ES-I3 (cell line): ENCODE measurements at regions not wholly inside any gene's neighbourhood (a gene's known extent, or its start where the extent isn't known, plus 50 kb on each side); places are given as distances from the start of the nearest gene placed in this dataset.
A peak's percentile ranks its signal among the peaks of the same experiment; 100 is the strongest.

Experiments used
- H3K36me3 ChIP-seq: 2 replicates; pipeline ENCODE4 v1.6.1; 2013; ENCODE audit warnings: mild to moderate bottlenecking, low read length, control low read depth, moderate library complexity; ENCODE audit not compliant: insufficient read depth
- H3K4me1 ChIP-seq: 2 replicates; pipeline ENCODE4 v1.6.1; 2013; ENCODE audit warnings: mild to moderate bottlenecking, control low read depth, low read length; ENCODE audit not compliant: insufficient read depth
- H3K9ac ChIP-seq: 2 replicates; pipeline ENCODE4 v1.6.1; 2013; ENCODE audit warnings: low read depth, mild to moderate bottlenecking, low read length, moderate library complexity
- H3K9me3 ChIP-seq: 2 replicates; pipeline ENCODE4 v1.6.1; 2013; ENCODE audit warnings: mild to moderate bottlenecking, low read length, moderate library complexity; ENCODE audit not compliant: control insufficient read depth, insufficient read depth

DNA sequence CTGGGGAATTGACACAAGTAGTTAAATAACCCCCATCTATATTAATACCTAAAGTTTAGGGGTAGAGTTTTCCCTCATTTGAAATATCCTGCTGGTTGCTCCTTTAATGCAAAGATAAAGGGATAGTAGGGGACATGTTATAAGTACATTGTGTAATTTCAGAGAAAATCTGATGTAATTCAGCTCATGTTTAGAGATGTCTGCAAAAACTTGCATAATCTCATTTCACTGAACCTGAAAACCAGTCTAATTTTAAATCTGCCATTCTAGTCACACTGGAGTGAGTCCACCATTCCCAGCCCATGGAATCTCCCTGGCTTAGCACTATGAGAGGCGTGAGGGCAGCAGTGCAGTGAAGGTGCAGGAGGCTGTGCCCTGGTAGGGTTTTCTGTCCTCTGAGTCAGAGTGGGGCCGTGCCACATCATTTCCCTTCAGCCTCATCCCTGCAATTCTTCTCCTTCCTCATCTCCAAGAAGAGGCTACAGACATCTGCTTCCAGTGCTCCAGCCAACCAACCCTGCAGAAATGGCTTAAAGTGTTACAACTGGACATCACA is 246.3 kb upstream of the UMPS start:
- H3K9ac ChIP-seq, result no peak overlapping the region
- H3K36me3 ChIP-seq, result no peaks in the 10 kb centered on the region
- no peaks in the 10 kb centered on the region for H3K4me1 ChIP-seq
- no peaks in the 10 kb centered on the region for H3K9me3 ChIP-seq

DNA sequence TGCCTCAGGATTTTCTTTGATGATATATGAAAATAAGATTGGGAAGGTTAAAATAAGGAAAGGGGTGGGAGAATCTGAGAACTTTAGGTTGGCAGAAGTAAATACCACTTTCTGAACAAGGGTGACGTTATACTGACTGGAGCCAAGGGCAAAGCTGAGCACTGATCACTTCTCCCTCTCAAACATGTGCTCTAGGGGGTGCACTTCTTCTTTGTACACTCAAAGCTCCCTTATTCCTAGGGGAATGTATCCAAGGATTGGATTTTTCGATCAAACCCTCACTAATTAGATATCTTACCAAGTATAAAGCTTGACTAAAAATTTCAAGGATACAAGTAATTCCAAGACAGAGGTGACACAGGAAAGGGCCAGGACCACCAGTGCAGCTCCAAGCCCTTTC is 243.9 kb upstream of the UMPS start:
- no peaks in the 10 kb centered on the region for H3K36me3 ChIP-seq
- H3K9ac ChIP-seq, result no peak overlapping the region
- no peaks in the 10 kb centered on the region for H3K4me1 ChIP-seq
- H3K9me3 ChIP-seq, result no peaks in the 10 kb centered on the region

DNA sequence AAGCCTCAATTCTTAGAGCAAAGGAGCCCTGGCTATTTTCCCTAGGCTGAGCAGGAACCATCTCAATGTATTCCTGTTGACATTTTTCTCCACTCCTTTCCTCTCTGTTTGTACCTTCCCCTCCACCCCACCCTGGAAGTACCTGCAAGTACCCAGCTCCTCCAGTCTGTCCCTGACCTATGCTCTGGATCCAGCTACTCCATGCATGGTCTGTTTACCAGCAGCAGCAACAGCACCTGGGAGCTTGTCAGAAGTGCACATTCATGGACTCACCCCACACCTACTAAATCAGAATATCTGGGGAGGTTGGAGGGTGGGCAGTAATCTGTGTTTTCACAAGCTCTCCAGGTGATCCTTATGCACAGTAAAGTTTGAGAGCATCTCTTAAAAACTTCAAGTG is 240.7 kb upstream of the UMPS start:
- Histone ChIP-seq H3K9me3 (no peaks in the 10 kb centered on the region), H3K9ac (no peak overlapping the region), H3K36me3 (no peaks in the 10 kb centered on the region), H3K4me1 (peaks cover 4% of the 10 kb centered on the region; the same call in 1 of the 2 replicates)

DNA sequence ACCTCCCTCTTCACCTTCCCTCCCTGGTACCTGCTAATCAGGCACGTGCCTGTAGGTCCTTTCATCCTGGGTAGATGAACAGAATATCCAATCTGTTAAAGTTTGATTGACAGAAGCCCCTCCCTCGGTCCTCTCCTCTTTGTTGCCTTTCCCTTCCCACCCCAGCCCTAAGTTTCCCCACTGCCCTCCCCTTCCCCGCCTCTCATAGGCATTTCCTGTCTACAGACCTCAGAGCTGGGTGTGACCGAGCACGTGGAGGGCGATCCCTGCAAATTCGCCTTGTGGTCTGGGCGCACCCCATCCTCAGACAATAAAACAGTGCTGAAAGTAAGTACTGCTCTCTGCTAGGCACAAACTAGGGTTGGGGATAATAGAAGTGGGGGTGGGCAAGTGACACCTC is 239.2 kb upstream of the UMPS start:
- no peak overlapping the region for H3K9ac ChIP-seq
- peaks cover 4% of the 10 kb centered on the region; the same call in 1 of the 2 replicates for H3K4me1 ChIP-seq
- H3K9me3 ChIP-seq, result no peaks in the 10 kb centered on the region
- H3K36me3 ChIP-seq, result no peaks in the 10 kb centered on the region

DNA sequence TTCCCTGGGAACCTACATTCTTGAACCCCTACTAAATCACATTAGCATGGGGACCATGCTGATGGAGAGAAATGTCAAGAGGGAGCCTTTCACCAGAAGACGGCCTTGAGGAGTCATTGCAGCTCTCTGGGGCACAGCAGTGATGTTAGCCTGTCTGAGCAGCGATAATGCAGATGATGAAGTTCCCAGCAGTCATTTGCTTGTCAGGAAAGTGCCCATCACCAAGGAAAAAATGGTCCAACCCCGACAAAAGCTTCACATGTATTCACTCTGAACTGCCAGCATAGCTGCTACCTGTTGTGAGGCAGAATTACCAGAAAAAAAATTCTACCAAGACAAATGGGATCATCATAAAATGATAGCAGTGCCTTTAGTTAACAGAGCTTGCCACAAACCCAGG is 238.4 kb upstream of the UMPS start:
- Histone ChIP-seq H3K4me1 (peaks cover 4% of the 10 kb centered on the region; the same call in 1 of the 2 replicates), H3K9me3 (no peaks in the 10 kb centered on the region), H3K36me3 (no peaks in the 10 kb centered on the region), H3K9ac (no peak overlapping the region)

DNA sequence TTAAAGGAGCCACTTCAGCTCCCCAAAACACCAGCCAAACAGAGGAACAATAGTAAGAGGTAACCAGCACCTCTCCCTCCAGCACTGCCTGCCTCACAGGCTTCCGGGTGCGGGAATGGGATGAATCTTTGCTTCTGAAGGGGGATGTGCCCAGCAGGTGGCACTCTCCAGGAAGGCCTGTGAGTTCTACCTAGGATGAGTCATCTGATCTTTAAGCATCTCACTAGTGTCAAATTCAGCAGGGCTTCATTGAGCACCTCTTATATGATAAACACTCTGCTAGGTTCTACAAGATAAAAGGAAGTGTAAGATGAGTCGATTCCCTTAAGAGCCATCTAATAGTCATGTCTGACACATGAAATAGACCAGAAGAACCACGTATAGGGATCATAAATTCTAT is 237.4 kb upstream of the UMPS start:
- Histone ChIP-seq H3K36me3 (no peaks in the 10 kb centered on the region), H3K9me3 (no peaks in the 10 kb centered on the region), H3K4me1 (peaks cover 4% of the 10 kb centered on the region; the same call in 1 of the 2 replicates), H3K9ac (no peak overlapping the region)

DNA sequence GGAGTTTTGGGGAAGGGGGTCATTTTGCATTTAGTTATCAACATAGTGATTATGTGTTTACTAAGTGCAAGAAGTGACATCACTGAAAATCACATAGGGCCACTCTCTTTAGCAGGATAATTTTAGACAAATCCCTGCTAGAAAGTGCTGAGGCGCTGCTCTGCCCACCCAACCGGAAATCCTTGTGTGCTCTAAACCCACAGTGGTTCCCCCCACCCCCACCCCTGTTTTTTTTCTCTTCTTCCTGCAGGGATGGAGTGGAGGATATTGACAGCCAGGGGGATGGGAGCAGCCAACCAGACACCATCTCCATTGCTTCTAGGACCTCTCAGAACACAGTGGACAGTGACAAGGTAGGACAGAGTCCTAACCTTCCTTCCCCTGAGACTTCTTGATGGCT is 234.2 kb upstream of the UMPS start:
- H3K36me3 ChIP-seq, result no peaks in the 10 kb centered on the region
- H3K9me3 ChIP-seq, result no peaks in the 10 kb centered on the region
- H3K4me1 ChIP-seq, result peaks cover 4% of the 10 kb centered on the region; the same call in 1 of the 2 replicates

DNA sequence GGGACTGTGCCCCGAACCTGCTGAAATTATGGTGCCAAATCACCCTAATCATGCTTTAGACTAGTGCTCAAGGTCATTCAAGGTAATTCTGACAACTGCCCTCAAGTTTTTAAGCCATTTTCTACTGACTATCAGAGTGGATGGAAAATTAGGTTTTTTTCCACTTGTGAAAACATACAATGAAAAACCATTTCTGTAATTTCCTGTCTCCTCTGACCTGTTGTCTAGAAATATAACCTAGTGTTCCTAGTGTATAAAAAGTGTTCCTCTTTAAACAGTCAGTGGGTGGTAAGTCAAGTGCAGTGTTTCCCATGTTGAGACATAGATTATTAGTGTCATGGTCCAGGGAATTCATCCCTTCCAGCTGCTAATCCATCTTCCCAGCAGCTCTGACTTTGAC is 232.8 kb upstream of the UMPS start:
- Histone ChIP-seq H3K9ac (no peak overlapping the region), H3K36me3 (no peaks in the 10 kb centered on the region), H3K9me3 (no peaks in the 10 kb centered on the region), H3K4me1 (peaks cover 4% of the 10 kb centered on the region; the same call in 1 of the 2 replicates)

More for the DNA sequence above, 234.2 kb upstream of the UMPS start:
- no peak overlapping the region for H3K9ac ChIP-seq

DNA sequence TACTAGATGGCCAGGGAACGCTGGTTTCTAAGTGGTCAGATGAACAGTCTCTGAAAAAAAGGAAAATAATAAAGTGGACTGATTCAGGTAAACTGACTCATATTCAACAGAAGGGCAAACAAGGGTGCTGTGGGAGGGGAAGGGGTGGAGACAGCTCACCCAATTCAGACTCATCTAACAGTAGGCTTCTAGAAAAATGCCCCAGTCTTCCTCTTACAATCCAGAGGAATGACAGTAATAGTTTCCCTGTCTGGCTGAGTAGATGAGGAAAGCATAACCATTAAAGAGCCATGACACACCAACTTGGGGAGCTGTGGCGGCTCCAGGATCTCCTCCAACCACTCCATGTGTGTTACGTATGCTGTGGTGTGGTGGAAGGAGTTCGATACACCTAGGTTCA is 231.4 kb upstream of the UMPS start:
- no peak overlapping the region for H3K9ac ChIP-seq
- no peaks in the 10 kb centered on the region for H3K9me3 ChIP-seq
- no peaks in the 10 kb centered on the region for H3K4me1 ChIP-seq
- no peaks in the 10 kb centered on the region for H3K36me3 ChIP-seq

DNA sequence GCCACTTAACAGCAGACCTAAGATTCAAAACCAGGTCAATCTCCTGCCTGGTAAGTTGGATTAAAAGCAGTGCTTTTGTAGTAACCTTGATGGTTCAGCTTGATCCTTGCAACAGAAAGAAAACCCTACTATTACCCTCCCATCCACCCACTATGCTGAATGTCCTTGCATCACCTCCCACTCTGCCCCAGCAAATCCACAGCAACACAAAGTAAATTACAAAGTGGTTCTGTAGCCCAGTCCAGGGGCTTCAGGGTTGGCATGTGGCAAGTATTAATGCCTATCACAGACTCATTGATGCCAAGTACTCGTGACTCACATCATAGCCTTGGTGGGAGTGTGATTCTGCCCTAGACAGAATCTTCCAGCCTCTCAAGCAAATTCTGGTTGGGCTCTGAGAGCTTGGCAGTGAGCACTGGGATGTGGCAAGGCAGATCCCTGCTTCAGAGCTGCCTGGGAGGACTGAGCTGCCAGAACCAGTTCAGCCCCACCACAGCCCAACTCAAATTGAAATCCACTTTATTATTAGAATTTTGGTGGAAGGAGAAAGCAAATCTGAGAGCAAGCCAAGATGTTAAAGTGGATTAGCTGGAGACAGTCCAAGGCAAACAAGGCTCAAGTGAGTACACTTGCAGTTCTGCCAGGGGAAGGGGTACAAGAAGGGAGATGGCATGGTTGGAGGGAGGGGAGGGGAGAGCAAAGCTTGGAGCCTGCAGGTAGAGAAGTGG is 225.8 kb upstream of the UMPS start:
- H3K36me3 ChIP-seq, result no peaks in the 10 kb centered on the region
- no peak overlapping the region for H3K9ac ChIP-seq
- H3K4me1 ChIP-seq, result no peaks in the 10 kb centered on the region
- H3K9me3 ChIP-seq, result no peaks in the 10 kb centered on the region

DNA sequence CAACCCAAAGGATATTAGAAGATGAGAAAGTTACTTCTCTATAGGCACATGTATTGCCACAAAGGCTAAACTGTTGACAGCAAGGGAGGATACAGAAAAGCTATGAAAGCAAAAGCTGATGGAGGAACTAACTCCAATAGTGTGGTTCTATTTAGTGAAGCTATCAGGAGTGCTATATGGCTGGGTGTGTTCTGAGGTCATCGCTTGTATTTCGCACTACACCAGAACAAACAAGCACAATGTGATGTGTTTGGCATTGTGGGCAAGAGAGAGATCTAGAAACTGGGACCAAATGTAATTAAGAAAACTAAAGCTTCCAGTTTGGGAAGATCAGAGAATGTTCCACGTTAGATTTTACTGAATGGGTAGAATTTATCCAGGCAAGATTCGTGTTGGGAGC is 220.4 kb upstream of the UMPS start:
- Histone ChIP-seq H3K9me3 (no peaks in the 10 kb centered on the region), H3K4me1 (peaks cover 10% of the 10 kb centered on the region), H3K36me3 (no peaks in the 10 kb centered on the region), H3K9ac (no peak overlapping the region)

DNA sequence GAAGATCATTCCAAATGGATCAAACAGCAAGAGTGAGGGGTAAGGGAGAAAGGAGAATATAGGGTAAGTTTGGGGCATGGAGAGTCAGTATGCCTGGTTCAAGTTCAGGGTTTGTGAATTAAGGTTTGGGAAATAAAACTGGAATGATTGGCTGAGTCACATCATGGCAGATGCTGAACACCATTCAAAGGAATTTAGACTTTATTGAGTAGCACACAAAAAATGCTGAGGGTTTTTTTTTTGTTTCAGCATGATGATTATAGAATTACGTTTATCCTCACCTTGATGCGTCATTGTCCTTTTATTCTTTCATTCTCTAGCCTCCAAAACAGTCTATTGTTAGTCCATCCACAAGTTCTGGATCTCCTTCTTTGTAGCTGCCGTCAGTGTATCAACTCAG is 220.0 kb upstream of the UMPS start:
- no peak overlapping the region for H3K9ac ChIP-seq
- peaks cover 10% of the 10 kb centered on the region for H3K4me1 ChIP-seq
- H3K36me3 ChIP-seq, result no peaks in the 10 kb centered on the region
- H3K9me3 ChIP-seq, result no peaks in the 10 kb centered on the region

DNA sequence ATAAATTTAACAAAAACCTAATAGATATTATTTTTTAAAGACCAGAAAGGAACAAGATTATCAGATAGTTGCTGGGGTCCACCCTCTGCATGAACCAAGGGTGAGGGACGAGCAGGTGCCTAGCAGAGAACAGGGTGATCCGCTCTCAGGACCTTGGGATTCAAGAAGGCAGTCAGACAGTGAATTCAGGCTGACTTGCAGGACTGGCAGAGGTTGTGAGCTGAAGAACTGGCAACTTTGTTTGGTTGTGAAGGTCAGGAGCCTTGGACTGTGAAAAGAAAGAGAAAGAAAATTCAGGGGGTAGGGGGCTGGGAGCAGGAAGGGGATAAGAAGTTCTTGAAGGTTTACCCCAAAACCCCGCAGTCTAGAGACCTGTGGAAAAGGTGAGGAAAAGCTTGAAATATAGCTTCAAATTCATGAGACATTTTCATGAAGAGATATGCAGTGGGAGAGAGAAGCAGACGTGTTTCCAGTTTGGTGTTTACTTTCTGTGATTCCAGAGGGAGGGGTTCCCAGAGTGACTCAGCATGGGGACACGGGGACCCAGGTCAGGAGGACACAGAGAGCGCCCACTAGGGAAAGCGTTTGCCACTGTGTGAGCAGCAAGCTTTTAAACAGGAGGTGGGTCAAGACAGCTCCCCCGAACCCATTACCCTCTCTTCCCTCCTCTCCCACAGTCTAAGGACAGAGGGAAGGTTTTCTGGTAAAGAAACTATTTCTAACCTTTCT is 217.2 kb upstream of the UMPS start:
- Histone ChIP-seq H3K9ac (peak overlapping the region; percentile 16; the same call in 1 of the 2 replicates), H3K9me3 (no peaks in the 10 kb centered on the region), H3K4me1 (peaks cover 10% of the 10 kb centered on the region), H3K36me3 (no peaks in the 10 kb centered on the region)

DNA sequence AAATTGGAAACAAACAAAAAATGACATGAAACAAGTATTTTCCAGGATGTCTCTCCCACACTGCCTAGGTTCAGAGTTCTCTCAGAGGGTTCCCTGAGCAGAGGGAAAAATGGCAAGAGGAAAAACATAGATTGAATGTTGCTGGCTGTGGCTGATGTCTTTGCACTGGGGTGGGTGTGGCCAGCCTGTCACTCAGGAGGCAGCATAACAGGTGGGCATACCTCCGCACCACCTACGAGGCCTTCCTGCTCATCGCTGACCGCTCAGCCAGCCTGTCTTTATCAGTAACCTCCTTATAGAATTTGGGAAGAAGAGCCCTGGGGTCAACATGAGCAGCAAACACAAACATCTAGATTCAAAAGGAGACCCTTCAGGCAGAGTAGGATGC is 216.6 kb upstream of the UMPS start:
- Histone ChIP-seq H3K4me1 (peaks cover 10% of the 10 kb centered on the region), H3K9me3 (no peaks in the 10 kb centered on the region), H3K36me3 (no peaks in the 10 kb centered on the region), H3K9ac (peak overlapping the region; percentile 16; the same call in 1 of the 2 replicates)

DNA sequence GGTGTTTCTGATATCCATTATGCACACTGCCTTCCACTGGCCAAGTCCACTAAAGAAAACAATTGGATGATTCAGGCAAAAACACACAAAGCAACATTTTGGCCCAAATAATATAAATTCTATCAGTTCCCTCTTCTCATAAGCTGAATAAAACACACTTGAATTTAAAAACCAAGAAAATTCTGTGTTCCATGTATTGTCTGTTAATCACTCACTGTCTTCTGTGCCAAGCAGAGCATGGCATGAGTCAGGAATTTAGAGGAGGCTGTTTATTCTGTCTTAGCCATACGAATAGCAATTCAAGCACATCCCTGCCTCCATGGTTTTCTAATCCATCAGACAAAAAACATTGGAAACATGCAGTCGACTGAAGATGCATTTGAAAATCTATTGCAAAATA is 215.6 kb upstream of the UMPS start:
- Histone ChIP-seq H3K9me3 (no peaks in the 10 kb centered on the region), H3K36me3 (no peaks in the 10 kb centered on the region), H3K9ac (no peak overlapping the region), H3K4me1 (peaks cover 10% of the 10 kb centered on the region)
